Smooth muscle cell (in vitro differentiated cells): ENCODE measurements at regions not wholly inside any gene's neighbourhood (a gene's known extent, or its start where the extent isn't known, plus 50 kb on each side); places are given as distances from the start of the nearest gene placed in this dataset.

Experiments
- DNase-seq: peaks from one replicate; lab custom pipeline; 2025; ENCODE audit not compliant: unreplicated experiment; lab: John Stamatoyannopoulos, UW
- H2AFZ ChIP-seq: fragments of 200-600 bp; sonication (generic); 2 replicates; pipeline ENCODE4 v1.6.0; 2016; ENCODE audit warnings: antibody characterized with exemption, low read depth, mild to moderate bottlenecking
- H3F3A ChIP-seq: fragments of 200-600 bp; sonication (generic); 2 replicates; pipeline ENCODE4 v1.6.0; 2017; ENCODE audit warnings: antibody characterized with exemption, low read depth
- H3K27ac ChIP-seq: fragments of 200-600 bp; sonication (generic); 2 replicates; pipeline ENCODE4 v1.5.1; 2016; ENCODE audit warnings: low read depth, mild to moderate bottlenecking
- H3K27me3 ChIP-seq: fragments of 200-600 bp; sonication (generic); 2 replicates; pipeline ENCODE4 v1.6.1; 2016; ENCODE audit warnings: low read depth, mild to moderate bottlenecking
- H3K36me3 ChIP-seq: fragments of 200-600 bp; sonication (generic); 2 replicates; pipeline ENCODE4 v1.5.1; 2016; ENCODE audit warnings: low read depth
- H3K4me1 ChIP-seq: fragments of 200-600 bp; sonication (generic); 2 replicates; pipeline ENCODE4 v1.5.1; 2016; ENCODE audit warnings: low read depth
- H3K4me2 ChIP-seq: fragments of 200-600 bp; sonication (generic); 2 replicates; pipeline ENCODE4 v1.6.0; 2016; ENCODE audit warnings: mild to moderate bottlenecking
- H3K4me3 ChIP-seq: fragments of 200-600 bp; sonication (generic); 2 replicates; pipeline ENCODE4 v1.5.1; 2016; ENCODE audit warnings: mild to moderate bottlenecking
- H3K79me2 ChIP-seq: fragments of 200-600 bp; sonication (generic); 2 replicates; pipeline ENCODE4 v1.6.0; 2016; ENCODE audit warnings: low read depth, mild to moderate bottlenecking
- H3K9ac ChIP-seq: fragments of 200-600 bp; sonication (generic); 2 replicates; pipeline ENCODE4 v1.6.0; 2016; ENCODE audit warnings: low read depth
- H3K9me3 ChIP-seq: fragments of 200-600 bp; sonication (generic); replicated peaks from 2 replicates; pipeline ENCODE4 v1.5.1; 2016; ENCODE audit warnings: low read depth
- H4K20me1 ChIP-seq: fragments of 200-600 bp; sonication (generic); 2 replicates; pipeline ENCODE4 v1.6.0; 2016; ENCODE audit warnings: low read depth
- WGBS: methylation state at CpG from one replicate; pipeline ENCODE4 v1.1.7; 2016; ENCODE audit warnings: low lambda C conversion rate; 5-methylcytosine and 5-hydroxymethylcytosine counted together
- TF ChIP-seq, protein P1 (sequence below): fragments of 200-600 bp; sonication (generic); IDR thresholded peaks from 2 replicates; pipeline ENCODE4 v1.5.1; 2017; ENCODE audit warnings: borderline replicate concordance, mild to moderate bottlenecking, antibody characterized with exemption; ENCODE audit not compliant: insufficient read depth, poor library complexity, severe bottlenecking

- H2AFZ ChIP-seq: no peak overlapping the region
- DNase-seq: no peak
- no peaks in the 10 kb centered on the region for H3K79me2 ChIP-seq
- H3K4me1 ChIP-seq: no peaks in the 10 kb centered on the region
- H3K36me3 ChIP-seq: no peaks in the 10 kb centered on the region
- H3K4me3 ChIP-seq: no peak overlapping the region
- H3K9ac ChIP-seq: no peak overlapping the region
- H4K20me1 ChIP-seq: no peaks in the 10 kb centered on the region
- no peak overlapping the region for H3K27ac ChIP-seq
- TF ChIP-seq, protein P1, sequence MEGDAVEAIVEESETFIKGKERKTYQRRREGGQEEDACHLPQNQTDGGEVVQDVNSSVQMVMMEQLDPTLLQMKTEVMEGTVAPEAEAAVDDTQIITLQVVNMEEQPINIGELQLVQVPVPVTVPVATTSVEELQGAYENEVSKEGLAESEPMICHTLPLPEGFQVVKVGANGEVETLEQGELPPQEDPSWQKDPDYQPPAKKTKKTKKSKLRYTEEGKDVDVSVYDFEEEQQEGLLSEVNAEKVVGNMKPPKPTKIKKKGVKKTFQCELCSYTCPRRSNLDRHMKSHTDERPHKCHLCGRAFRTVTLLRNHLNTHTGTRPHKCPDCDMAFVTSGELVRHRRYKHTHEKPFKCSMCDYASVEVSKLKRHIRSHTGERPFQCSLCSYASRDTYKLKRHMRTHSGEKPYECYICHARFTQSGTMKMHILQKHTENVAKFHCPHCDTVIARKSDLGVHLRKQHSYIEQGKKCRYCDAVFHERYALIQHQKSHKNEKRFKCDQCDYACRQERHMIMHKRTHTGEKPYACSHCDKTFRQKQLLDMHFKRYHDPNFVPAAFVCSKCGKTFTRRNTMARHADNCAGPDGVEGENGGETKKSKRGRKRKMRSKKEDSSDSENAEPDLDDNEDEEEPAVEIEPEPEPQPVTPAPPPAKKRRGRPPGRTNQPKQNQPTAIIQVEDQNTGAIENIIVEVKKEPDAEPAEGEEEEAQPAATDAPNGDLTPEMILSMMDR: no peak
- peaks cover 10% of the 10 kb centered on the region for H3F3A ChIP-seq
- no peaks in the 10 kb centered on the region for H3K9me3 ChIP-seq
- H3K27me3 ChIP-seq: no peaks in the 10 kb centered on the region
- H3K4me2 ChIP-seq: no peak overlapping the region
- WGBS: 58% methylated on average over 1 of the region's 1 CpG
Observed at GRCh38 chr9:19937121-19937520, 148.3 kb upstream of the SLC24A2 start.

- 0% methylated on average over 1 of the region's 1 CpG for WGBS
- TF ChIP-seq, protein P1: no peak
Observed at GRCh38 chr9:19936598-19936997, 147.8 kb upstream of the SLC24A2 start.

GRCh38 chr9:19935422-19935821, 146.6 kb upstream of the SLC24A2 start:
- 76% methylated on average over 4 of the region's 4 CpGs for WGBS
- no peaks in the 10 kb centered on the region for H3K27me3 ChIP-seq
- H3K27ac ChIP-seq: no peak overlapping the region
- H3K4me1 ChIP-seq: no peaks in the 10 kb centered on the region
- no peak overlapping the region for H2AFZ ChIP-seq
- H3K4me2 ChIP-seq: peak overlapping the region; percentile 92
- H3K79me2 ChIP-seq: no peaks in the 10 kb centered on the region
- no peak overlapping the region for H3K4me3 ChIP-seq
- no peaks in the 10 kb centered on the region for H3K9me3 ChIP-seq
- no peaks in the 10 kb centered on the region for H4K20me1 ChIP-seq
- H3F3A ChIP-seq: peaks cover 2% of the 10 kb centered on the region
- TF ChIP-seq, protein P1: no peak
- DNase-seq: no peak
- H3K36me3 ChIP-seq: no peaks in the 10 kb centered on the region
- H3K9ac ChIP-seq: no peak overlapping the region

More at GRCh38 chr9:19936598-19936997, 147.8 kb upstream of the SLC24A2 start:
- Histone ChIP-seq H3F3A (peaks cover 10% of the 10 kb centered on the region), H3K4me2 (no peak overlapping the region), H3K27me3 (no peaks in the 10 kb centered on the region), H3K4me3 (no peak overlapping the region), H3K79me2 (no peaks in the 10 kb centered on the region), H3K27ac (no peak overlapping the region), H3K9me3 (no peaks in the 10 kb centered on the region), H3K9ac (no peak overlapping the region), H3K4me1 (no peaks in the 10 kb centered on the region), H3K36me3 (no peaks in the 10 kb centered on the region), H4K20me1 (no peaks in the 10 kb centered on the region), H2AFZ (no peak overlapping the region)
- no peak for DNase-seq

- Histone ChIP-seq H3K27me3 (no peaks in the 10 kb centered on the region), H3K9ac (peak overlapping the region; percentile 50), H3K4me1 (no peaks in the 10 kb centered on the region), H4K20me1 (no peaks in the 10 kb centered on the region), H3F3A (no peaks in the 10 kb centered on the region), H3K4me3 (peak overlapping the region; percentile 62), H3K27ac (no peak overlapping the region), H2AFZ (peak overlapping the region; percentile 96), H3K9me3 (no peaks in the 10 kb centered on the region), H3K79me2 (no peaks in the 10 kb centered on the region), H3K4me2 (peak overlapping the region; percentile 92), H3K36me3 (no peaks in the 10 kb centered on the region)
- no peak for DNase-seq
- TF ChIP-seq, protein P1: no peak
- WGBS: 23% methylated on average over 41 of the region's 41 CpGs
Observed at GRCh38 chr9:19934301-19934871, 145.5 kb upstream of the SLC24A2 start.
